RPMI7951 (cell line): ENCODE measurements at regions not wholly inside any gene's neighbourhood (a gene's known extent, or its start where the extent isn't known, plus 50 kb on each side); places are given as distances from the start of the nearest gene placed in this dataset.

Experiments
- DNase-seq: peaks from one replicate; pipeline ENCODE4 v3.0.0-alpha.2; 2012; ENCODE audit warnings: low read depth

GRCh38 chr15:92224843-92225242 is 168.8 kb upstream of the ST8SIA2 start:
- no peak for DNase-seq

GRCh38 chr15:92226020-92226612 is 167.6 kb upstream of the ST8SIA2 start:
- peak; percentile 29 for DNase-seq

DNA sequence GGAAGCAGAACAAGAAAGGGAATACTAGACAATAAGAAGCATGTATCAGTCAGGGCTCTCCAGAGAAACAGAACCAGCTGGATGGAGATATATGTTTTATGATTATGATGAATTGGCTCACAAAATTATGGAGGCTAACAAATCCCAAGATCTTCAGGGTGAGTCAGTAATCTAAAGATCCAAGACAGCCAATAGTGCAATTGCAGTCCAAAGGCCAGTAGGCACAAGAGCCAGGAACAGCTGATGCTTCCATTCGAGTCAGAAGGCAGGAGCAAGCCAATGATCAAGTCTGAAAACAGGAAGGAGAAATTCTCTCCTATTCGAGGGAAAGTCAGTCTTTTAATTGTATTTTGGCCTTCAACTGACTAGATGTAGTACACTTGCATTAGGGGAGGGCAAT is 164.9 kb upstream of the ST8SIA2 start:
- no peak for DNase-seq

GRCh38 chr15:92231461-92231860 is 162.2 kb upstream of the ST8SIA2 start:
- peak; percentile 23 for DNase-seq

- DNase-seq = no peak
Observed at GRCh38 chr15:92232317-92232716, 161.4 kb upstream of the ST8SIA2 start.

DNA sequence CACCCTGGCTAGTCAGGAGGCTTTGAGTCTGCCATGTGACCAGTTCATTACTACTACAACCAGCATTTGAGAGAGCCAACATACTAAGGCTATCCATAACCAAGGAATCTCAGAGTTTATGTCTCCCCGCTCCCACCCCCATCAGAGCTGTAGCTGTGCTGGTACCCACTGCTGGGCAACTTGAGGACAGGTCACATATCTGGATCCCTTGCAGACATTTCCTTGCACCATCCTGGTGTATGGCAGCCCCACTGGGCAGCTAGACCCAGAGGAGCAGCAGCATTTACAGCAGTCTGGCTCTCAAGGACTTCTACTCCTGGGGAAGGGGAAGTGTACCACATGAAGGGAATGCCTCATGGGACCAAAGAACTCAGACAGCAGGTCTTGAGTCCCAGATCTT is 160.8 kb upstream of the ST8SIA2 start:
- no peak for DNase-seq

- no peak for DNase-seq
Observed at GRCh38 chr15:92243227-92243626, 150.5 kb upstream of the ST8SIA2 start.

- DNase-seq = no peak
Observed at GRCh38 chr15:92244703-92245102, 149.0 kb upstream of the ST8SIA2 start.

DNA sequence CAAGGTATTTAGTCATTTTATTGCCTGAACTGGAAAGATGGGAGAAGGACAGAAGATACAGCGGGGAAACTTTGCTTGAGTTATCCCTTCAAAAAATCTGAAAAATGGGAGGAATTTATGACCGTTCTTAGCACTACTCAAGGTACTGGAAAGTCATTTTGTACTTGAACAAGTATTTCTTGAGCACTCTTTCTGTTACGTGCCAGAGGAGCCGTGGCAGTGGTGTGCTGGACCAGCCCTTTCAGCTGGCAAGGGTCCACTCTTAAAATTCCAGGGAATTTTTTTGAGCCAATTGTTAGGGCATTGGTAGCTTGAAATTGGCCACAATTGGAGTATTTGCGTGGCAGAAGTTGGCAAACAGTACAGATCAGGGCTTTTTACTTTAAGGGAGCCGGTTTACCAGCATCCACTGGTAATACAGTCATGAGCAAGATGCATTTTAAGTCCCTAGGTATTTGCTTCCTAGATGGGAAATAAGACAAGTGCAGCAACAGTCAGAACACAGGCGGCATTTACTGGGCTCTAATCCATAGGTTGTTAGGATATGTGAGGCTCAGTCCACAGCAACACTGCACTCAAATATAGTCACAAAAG is 145.9 kb upstream of the ST8SIA2 start:
- no peak for DNase-seq

DNA sequence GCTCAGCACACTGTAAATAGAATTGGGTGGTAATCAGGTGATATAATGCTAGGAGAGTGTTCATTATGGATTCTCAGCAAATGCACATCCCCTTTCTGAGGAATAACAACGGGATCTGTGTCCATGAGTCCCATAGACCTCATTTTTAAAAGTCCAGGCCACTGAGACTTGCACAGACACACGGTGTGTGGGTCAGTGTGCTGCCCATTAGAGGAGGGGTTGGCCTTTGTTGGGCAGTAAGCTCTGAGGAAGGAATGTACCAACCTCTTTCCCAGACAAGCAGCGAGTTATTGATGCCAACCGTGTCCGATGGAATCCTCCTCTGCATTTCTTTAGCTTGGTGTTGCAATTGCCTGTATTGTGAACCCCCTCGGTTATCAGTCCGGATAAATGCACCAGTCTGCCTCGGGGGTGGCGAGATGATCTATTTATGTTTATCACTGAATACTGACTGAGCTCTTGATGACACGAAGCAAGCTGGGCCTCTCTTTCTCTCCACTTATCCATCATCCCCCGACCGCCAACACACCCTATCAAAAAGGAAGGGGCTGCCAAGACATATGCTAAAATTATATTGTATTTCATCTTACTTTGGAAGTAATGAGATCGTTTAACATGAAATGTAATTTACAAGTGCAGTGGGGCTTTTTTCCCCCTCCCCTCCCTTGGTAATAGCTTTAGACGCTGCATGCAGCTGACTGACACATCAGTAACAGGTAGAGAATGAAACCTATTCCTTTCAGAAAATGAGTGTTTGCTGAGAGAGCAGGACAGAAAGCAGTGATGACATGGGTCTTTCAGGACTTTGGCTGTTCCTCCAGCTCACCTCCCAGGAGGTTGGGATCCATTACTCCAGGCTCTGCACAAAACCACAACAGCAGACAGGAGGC is 126.6 kb upstream of the ST8SIA2 start:
- no peak for DNase-seq

DNA sequence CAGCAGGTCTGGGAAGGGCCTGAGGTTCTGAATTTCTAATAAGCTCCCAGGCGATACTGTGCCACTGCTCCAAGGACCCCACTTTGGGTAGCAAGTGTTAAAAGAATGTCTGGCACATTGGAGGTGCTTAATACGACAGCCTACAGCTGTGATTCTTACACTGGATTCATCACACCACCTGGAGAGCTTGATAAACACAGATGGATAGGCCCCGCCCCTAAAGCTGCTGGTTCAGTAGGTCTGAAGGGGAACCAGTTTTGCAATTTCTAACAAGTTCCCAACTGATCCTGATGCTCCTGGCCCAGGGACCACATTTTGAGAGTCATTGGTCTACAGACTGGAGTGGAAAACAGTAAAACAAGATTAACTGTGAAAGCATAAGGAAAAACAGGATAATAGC is 124.8 kb upstream of the ST8SIA2 start:
- no peak for DNase-seq

DNA sequence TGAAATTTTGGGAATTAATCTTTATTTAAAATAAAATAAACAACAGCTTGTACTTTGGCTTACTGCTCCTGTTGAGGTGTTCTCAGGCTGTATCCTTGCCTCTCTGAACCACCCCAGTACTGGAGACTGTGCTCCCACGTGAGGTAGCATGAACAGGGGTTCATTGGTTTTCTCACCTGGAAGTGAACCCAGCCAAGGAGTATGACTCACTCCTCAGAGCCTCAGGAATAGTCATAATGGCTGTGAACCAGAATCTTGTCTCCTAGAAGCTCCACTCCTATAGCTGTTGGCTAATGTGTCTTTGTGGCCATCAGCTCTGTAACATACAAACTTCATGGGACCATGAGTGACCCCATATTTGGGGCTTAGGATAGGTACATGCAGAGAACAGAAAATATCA is 122.5 kb upstream of the ST8SIA2 start:
- no peak for DNase-seq

GRCh38 chr15:92272106-92272505 is 121.6 kb upstream of the ST8SIA2 start:
- no peak for DNase-seq

- no peak for DNase-seq
Observed at GRCh38 chr15:92273286-92273685, 120.4 kb upstream of the ST8SIA2 start.

DNA sequence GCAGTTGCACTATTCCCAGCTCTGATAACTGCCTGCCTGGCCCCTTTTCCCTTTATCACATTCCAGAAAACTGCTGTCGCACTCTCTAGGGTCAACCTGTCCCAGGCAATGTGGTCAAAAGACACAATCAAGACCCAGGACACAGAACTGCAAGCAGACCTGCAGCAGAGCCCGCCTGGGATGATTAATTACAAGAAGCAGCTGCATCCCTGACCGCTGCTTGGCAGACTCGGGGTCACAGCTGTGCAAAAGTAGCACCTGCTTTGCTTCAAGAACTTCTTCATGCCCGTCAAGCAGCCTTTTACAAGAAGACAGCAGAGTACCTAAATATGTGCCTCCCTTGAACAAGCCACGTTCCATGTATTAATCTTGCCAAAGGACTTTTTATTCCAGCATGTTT is 120.0 kb upstream of the ST8SIA2 start:
- no peak for DNase-seq

GRCh38 chr15:92277776-92278175 is 115.9 kb upstream of the ST8SIA2 start:
- DNase-seq = peak; percentile 69

- DNase-seq = no peak
Observed at GRCh38 chr15:92283813-92284212, 109.9 kb upstream of the ST8SIA2 start.

- no peak for DNase-seq
Observed at GRCh38 chr15:92288755-92289154, 104.9 kb upstream of the ST8SIA2 start.

DNA sequence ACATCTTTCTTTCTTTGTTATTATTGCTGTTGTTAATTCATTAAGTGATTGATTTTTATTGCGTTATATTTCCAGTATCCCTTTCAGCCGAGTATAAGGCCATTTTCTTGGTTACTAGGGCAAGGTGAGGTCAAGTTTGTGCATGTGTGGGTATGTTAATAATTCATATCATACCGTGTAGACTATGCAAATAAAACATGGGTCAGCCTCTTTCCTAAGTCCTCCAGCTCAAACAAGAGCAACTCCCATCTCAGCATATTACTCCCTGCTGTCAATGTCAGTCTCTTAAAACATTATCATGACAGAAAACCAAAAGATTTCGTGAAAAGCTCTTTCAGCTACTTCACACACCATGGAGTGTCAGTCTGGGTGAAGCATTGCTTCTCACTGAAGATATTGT is 103.9 kb upstream of the ST8SIA2 start:
- DNase-seq = no peak

DNA sequence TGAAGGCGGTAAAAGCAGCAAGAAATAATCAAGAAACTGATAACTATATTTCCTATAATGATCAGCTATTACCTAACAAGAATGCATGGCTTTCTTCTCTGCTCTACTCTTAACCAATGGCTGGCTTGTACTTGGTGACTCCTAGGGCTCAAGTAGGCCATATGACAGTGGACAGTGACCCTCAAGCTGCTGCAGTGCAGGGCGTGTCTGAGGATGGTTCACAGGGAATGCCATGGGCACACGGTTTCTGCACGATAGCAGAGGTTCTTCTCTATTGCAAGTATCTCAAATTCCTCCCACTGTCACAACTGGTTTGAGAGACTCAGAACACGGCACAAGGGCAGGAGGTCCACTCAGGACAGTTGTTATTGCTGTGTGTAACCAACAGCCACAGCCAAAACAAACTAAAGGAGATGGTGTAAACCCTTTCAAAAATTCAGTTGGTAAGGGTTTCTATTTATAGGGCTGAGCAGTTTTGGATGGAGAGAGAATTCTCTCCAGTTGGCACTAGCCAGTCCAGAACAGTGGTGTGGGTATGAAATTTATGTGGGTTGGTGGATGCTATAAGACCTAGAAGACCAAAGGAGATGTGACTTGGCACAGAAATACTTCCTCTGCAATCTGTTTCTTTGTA is 103.2 kb upstream of the ST8SIA2 start:
- DNase-seq = no peak

DNA sequence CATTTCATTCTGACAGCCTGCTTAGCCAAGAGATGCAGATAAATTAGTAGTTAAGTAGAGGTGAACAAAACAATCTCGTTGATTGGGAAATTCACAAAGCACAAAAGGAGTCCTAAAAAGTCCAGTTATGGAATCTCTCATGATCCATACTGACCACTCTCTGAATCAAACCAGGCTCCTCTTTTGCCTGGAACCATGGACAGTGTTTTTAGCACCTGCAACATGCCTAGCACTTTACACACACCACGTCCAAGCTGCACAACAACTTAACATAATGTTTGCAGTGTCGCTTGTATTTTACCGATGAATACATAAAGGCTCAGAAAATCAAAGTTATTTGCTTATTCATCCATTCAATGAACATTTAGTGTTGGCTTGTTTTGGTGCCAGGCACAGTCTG is 101.8 kb upstream of the ST8SIA2 start:
- no peak for DNase-seq

- DNase-seq = no peak
Observed at GRCh38 chr15:92294759-92295158, 98.9 kb upstream of the ST8SIA2 start.
